Activated CD4-positive, alpha-beta T cell treated with anti-CD3 and anti-CD28 coated beads for 4 hours (primary cell): ENCODE measurements at regions not wholly inside any gene's neighbourhood (a gene's known extent, or its start where the extent isn't known, plus 50 kb on each side); places are given as distances from the start of the nearest gene placed in this dataset.

Experiments
- DNase-seq, 2 donors: peaks; one replicate each; pipeline ENCODE4 v3.0.0-alpha.2; 2020

DNA sequence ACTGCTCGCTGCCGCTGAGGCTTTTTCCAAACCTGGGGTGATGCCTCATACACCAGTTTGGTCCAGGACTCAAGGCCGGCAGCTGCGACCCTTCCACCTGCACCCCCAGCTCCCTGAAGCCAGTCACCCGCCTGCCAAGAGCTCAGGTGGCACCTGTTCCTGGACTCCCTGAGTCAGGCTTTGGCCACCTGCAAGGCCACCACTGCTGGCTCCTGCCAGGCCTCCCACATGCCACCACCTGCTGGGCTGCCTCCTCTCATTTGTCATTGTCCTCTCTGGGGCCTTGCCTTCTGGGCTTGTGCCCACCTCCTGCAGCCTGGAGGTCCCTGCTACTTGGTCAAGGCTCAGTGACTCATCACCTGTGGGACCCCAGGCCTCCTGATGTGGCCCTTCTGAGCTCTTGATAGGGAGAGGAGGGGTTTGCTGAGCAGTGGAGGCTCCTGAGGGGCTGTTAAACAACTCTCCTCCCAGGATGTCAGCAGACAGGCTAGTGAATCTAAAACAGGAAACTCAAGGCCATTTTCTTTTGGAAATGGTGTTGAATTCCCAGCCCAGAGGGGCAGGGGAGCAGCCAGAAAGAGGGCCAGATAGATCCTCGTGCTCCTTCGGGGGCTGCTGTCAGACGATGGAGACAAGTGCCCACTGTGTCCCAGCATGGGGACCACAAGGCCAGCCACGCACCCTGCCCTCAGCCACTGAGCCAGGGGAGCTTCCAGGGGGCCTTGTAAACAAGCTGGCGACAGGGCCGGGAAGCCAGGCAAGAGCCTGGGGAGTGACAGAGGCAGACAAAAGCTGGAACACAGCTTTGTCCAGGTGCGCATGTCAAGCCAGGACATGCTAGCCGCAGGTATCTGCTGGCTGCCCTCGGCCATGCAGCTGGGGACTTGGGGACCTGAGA is 416.8 kb downstream of the LRATD1 start:
- no peak for DNase-seq

DNA sequence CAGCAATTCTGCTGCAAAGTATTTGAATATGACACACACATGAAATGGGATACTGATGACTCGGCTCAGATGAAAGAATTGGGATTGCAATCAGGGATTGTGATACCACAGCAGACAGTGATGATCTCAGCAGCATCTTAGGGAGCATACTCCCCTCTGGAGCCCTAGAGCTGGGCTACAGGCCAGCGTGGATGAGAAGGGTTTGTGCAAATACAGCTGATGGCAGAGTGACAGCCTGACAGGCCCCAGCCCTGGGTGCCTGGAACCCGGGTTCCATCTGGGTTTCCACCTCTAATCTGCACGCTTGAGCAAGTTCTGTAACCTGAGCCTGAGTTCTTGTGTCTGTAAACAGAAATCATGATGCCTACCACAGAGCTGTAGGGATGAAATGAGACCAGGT is 418.0 kb downstream of the LRATD1 start:
- DNase-seq = no peak

DNA sequence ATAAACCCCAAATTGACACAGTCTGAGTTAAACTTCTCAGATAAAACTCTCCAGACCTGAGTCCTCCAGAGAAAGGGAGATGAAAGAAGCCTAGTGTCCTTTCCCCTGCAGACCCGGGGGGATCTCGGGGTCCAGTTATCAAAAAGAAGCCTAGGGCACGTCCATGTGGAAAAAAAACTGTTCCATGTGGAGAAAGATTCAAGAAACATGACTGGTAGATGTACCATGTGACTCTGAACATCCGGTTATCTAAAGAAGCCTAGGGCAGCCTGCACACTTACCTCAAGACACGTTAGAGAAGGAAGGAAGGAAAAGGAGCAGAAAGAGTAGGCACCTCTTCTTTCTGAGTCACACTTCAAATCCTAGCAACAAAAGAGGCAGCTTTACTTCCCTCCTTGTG is 421.0 kb downstream of the LRATD1 start:
- no peak for DNase-seq

DNA sequence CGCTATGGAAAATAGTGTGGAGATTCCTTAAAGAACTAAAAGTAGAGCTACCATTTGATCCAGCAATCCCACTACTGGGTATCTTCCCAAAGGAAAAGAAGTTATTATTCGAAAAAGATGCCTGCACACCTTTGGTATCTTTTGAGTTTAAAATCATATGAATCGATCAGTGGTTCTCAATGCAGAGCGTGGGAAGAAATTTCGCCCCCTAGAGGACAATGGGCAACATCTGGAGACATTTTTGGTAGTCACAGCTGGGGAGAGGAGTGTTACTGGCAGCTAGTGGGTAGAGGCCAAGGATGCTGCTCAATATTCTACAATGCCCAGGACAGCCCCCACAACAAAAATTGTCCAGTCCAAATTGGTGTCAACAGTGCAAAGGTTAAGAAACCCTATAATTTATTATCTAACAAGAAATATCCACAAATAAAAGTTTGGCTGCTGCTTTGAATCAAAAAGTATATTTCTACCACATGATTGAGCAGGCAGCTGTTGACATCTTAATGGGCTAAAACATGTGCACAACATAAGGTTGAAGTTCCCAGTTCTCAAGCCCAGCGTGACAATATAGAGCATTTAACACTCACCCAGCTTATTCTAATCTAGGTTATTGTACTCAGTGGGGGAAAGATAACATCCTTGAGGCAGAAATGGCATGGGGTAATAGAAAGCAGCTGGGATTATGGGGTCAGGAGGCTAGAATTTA is 425.7 kb downstream of the LRATD1 start:
- no peak for DNase-seq

DNA sequence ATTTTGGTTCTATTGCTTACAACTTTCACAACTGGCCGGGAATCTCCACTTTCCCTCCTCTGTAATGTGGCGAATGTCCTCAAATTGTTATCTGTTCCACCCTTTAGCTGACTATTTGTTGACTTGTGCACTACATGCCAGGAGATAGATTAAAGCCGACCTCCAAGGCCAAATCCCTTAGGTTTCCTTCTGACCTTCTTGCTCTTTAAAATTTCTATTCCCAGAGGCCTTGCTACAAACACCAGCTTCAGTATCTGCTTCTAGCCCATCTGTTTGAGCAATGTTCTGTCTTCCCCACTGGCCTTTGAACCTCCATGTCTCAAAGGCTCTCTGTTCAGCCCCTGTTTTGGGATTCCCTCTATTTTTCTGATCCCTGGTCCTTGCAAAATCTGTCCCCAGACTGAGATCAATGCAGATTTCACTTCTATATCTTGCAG is 426.2 kb downstream of the LRATD1 start:
- no peak for DNase-seq

DNA sequence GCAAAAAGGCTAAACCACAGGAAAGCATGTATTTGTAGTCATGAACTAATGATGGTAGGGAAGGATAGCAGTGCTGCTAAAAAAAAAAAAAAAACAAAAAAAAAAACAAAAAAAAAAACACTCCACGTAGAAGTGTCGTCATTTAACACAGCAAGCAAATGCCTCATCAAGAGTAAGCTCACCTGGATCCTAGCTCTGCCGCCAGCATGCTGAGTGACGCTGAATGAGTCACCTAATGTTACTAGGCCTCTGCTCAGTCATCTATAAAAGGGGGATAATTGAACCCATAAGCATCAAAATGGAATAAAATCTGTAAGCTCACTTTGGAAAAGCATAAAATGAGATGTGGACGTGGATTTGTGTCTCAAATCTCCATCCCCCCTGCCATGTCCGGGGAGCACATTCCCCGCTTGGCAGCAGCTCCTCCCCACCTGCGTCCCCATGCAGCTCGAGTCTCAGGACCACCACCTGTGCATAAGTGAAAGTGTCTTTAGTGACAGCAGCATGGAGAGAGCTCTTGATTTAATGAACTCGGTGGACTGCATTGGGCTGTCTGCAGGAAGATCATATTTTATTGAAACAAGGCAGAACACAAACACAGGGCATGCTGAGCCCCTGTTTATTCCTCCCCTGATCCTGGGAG is 427.5 kb downstream of the LRATD1 start:
- no peak for DNase-seq

DNA sequence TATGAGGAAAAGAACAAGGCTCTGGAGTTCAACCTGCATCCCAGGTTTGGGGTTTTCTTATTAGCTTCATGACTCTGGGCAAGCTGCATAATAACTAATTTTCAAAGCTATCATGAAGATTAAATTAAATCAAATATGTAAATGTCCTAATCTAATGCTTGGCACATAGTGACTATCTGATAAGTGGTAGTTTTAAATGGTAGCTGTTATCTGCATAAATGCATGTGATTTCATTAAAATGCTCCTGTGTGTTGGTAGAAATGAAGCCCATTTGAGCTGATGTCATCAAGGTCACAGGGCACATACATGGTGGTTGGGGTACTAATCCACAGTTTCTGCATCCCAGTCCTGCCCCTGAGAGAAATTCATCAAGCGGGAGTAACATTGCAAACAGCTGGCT is 428.8 kb downstream of the LRATD1 start:
- DNase-seq = no peak

DNA sequence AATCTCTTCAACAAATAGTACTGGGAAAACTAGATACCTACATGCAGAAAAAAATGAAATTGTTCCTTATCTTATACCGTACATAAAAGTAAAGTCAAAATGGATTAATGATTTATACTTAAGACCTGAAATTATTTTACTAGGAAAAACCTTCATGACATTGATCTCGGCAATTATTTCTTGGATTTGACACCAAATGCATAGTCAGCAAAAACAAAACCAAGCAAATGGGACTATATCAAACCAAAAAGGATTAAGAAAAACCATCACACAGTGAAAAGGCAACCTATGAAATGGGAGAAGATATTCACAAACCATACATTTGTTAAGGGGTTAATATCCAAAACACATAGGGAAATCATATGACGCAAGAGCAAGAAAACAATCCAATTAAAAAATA is 433.6 kb downstream of the LRATD1 start:
- DNase-seq = no peak

DNA sequence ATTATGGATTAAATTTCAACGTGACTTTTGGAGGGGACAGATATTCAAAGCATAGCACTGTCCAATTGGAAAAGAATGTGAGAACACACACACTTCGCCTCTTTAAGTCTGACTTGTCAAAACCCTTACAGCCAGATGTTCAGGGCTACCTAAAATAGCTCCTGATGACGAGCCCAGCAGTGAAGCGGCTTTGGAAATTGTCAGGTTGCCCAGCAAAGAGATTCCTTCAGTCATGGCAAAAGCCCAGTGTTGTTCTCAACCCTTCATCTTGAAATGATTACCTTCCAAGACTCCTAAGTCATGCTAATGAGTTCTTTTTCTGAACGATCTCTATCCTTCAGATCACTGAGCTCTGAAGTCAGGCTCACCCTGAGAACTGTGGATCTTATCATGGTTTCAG is 436.6 kb downstream of the LRATD1 start:
- DNase-seq = no peak

DNA sequence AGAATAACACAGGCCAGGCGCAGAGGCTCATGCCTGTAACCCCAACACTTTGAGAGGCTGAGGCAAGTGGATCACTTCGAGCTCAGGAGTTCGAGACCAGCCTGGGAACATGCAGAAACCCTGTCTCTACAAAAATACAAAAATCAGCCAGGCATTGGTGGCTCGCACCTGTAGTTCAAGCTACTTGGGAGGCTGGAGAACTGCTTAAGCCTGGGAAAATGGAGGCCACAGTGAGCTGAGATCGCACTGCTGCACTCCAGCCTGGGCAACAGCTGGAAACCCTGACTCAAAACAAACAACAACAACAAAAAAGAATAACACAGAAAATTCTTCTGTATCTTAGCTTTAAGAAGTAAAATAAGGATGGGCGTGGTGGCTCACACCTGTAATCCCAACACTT is 440.3 kb downstream of the LRATD1 start:
- DNase-seq = no peak

DNA sequence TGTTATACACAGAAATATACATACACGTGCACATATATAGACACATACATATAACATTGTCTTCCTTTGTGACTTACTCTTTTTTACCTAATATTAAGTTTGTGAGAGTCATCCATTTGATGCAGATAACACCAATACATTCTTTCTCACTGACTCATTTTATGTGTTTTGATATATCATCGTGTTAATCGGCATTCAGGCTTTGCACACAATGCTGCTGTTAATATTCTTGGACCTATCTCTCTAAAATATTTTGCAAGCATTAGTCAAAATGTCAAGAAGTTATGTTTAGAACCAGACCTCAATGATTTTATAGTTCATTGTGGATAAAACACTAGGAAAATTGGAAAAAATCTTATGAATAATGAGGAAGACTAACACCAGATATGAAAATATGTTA is 441.1 kb downstream of the LRATD1 start:
- no peak for DNase-seq

DNA sequence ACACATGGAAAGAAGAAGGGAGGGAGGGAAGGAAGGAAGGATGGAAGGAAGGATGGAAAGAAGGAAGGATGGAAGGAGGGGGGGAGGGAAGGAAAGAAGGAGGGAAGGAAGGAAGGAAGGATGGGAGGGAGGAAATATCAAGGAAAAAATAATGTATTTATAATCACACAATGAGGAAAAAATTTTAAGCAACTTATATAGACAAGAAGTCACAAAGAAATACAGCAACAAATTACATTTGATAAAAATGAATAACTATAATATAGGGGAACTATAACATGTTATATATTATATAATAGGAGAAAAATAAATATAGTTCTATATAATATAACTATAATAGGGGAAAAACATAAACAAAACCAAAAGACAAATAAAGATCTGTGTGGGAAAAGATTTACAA is 441.8 kb downstream of the LRATD1 start:
- no peak for DNase-seq

DNA sequence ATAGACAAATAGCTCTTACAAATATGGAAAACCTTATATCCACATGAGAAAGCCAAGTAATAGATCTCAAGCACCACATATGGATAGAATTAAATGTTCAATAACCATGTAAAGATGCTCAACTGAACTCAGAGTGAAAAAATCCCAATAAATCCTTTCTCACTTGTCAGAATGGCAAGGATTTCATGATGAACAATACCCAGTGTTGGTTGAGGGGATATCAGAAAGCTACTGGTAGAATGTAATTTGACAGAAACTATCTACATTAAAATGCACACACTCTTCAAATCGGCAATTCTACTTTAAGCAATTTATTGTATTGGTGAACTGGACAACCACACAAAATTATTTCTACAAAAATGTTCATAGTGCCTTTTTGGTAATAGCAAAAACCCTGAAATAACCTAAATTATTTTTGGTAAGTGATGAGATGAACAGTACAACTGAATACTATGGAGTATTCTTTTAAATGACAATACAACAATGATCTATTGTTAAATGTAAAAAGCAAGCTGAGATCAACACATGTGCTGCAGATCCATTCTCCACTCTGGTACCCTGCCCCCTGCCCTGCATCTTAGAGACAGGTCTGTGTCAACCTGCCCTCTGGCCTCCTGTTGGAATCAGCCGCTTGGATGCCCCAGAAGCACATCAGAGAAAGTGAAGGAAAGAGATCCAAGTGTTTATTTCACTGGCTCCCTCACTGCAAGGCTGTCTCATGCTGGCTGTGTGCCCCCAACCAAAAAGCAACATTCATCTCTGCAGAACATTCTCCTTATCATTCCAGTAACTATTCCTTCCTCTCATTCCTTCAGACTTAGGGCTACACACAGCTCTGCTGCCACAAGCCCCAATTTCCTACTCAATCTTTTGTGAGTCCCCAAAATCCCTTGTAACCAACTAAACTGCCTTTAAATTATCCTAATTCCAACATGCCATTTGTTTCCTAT is 442.5 kb downstream of the LRATD1 start:
- no peak for DNase-seq

DNA sequence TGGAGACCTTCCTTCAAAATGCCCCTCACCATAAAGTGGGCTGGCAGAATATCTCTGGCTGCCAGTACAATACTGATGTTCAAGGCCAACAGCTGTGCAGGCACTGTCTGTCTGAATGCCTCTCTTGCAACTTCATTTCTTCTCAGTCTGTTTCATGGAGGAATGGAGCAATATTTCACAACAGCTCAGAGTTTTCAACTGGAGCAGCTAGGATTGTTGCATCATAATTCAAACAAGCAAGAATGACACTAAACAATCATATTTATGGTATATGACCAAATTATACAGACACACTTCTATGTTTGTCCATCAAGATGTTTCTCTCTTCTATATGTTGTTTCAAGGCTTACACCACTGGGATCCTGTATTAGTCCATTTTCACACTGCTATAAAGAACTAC is 444.2 kb downstream of the LRATD1 start:
- DNase-seq = no peak

DNA sequence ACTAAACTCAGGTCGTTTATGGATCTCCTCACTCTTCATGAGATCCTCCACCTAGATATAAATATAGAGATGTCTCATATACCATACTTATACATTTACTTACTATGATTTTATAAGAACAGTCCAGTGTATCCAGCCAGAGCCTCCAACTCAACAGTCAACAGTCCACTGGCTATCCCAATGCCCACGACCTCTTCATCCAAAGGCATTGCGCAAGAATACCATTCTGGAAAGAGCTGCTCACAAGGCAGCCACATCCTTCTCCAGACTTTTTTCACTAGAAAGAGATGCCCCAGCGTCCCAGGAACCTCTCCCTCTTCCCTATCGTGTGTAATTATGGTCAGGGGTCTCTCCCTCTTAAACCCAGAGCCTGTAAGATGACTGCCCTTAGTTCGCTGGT is 448.8 kb downstream of the LRATD1 start:
- DNase-seq = no peak

DNA sequence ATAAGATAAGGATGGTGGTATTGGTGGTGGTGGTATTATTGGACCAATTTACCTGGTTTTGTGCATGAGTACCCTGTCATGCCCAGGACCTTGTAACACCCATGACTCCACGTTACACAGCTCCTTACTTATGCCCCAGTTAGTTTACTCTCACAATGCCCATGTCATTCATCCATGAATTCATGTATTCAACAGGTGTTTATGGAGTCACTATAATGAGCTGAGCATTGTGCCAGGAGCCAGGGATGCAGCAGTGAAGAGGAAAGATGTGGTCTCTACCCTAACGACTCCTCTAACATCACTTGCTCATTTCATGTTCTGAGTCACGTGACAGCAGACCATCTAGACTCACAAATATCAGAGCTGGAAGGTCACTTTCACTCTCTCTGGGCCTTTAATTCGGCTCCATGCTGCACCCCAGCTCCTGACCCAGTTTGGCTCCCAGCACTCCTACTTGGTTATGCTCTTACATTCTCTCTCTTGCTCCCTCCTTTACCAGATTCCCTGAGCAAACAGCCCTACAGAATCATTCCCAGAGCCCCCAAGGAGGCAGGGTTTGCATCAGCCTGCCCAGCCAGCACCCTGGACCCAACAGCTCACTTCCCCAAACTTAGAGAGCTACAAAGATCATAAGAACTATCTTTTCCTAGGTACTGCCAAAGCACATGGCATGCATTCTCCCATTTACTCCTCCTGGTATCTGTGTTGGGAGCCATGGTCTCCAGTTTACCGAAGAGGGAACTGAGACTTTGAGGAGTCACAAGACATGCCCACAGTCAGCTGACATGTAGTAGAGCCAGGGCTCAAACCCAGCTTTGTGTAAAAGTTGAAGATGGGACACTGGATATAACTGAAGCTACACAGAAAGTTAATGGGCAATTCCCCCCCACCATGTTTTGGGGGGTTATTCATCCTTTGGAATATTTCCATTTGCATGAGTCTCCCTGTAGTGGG is 449.9 kb downstream of the LRATD1 start:
- DNase-seq = no peak

DNA sequence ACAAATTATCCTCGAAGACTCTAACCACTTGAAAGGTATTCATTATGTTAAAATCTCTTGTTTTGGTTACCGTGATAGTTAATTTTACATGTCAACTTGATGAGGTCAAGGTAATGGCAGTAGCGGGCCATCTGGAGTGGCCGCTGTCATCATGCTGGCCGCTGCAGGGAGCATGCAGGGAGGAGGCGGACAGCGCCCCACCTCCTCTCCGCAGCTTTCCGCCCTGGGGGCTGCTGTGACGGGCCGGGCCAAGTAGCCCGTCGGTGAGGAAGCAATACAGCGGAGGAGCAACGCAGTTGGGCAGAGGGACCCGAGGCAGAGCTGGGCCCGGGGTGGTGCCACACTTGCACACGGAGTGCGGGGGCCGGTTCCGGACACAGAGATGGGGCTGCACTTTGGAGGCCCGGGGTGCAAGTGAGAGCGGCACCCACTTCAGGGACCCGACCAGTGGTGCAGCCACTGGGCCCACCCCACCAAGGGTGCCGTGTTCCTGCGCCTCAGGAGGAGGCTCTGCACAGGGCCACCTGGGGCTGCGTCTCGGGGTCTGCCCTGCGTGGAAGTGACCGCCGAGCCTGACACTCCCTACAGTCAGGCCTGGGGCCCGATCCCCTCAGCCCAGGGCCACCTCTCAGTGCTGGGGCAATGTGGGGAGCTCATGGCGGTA is 452.4 kb downstream of the LRATD1 start:
- no peak for DNase-seq

DNA sequence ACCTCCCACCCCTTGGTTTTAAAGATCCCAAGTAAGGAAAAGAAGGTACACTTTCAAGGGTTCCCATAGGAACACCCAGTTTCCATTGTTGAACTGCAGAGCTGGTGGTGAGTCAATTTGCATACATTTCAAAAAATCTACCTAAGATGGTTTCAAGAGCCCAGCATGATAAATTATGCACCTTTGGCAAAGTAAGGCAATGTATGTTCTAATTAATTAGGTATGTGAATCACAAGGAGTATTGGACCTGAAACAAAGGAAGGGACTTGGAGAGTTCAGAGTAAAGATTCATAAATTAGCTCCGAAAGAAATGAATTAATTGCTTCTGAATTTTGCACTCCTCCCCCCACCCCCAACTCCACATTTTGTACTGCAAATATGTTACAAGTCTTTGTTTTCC is 459.7 kb downstream of the LRATD1 start:
- no peak for DNase-seq

DNA sequence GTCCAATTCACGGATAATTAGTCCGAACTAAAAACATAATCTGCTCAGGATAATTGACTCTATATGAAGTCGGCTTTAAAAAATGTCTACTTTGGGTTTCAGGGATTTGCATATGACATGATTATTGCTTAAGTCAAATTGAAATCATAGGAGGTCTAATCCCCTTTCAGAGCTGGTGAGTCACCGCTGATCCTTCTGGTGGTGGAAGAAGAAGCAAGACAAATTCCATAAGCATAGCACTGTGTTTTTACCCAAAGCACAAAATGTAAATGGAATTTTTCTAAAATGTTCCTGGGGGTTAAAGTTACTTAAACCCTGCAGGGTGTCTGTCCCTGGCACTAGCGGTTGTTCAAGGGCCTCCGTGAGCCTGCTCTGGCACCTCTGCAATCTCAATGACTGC is 460.2 kb downstream of the LRATD1 start:
- DNase-seq = no peak

DNA sequence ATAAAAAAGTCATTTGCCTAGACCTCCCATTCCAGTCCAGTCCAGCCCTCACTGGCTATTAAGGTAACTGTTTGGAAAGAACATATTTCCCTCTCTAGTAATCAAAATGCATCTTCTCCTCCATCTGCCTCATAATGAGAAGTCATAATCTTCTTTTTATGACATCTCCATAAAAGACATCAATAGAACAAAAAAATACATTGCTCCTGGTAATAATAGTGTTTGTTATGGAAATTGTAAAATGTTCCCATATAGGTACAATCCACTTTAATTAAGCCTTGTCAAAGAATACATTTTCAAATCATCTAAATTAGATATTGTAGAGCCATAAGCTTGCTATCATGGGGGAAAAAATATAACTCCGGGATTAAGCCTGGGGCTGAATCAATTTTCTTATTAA is 461.6 kb downstream of the LRATD1 start:
- no peak for DNase-seq

DNA sequence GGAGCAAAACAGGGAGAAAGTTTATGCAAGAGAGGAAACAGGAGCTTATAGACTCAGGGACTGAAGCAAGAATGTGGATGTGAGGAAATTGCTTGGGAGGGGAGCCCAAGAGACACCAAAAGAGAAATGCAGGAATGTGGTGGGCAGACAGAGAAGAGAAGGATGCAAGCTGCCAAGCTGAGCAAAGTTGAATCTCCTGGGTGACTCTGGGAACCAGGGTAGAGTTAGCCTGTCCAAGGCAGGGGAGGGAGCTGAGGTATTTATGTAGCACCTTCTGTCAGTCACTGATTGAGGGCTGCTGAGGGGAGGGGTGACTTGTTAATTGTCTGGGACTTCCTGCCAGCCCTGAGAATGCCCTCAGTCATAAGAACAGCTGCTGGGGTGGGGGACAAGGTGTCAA is 464.3 kb downstream of the NBAS start:
- no peak for DNase-seq
